Caco-2 (cell line): ENCODE measurements at regions not wholly inside any gene's neighbourhood (a gene's known extent, or its start where the extent isn't known, plus 50 kb on each side); places are given as distances from the start of the nearest gene placed in this dataset.

Source experiments
- BruUV-seq: library from RNA; stranded (reverse); fragments of 400-500 nt; replicated peaks from 2 replicates; lab custom pipeline; 2021; lab: Mats Ljungman, UMichigan
- CTCF ChIA-PET: fragments of 300-600 bp; sonication (Branson Sonifier 250); formaldehyde crosslinking; loops from one replicate; lab custom pipeline; 2022; ENCODE audit warnings: antibody characterized with exemption; lab: Charles Lee
- POLR2A ChIA-PET: fragments of 300-600 bp; sonication (Branson Sonifier 250); formaldehyde crosslinking; loops from one replicate; lab custom pipeline; 2022; ENCODE audit warnings: antibody characterized with exemption; lab: Charles Lee
- DNase-seq, 2 experiments: peaks; one replicate each; pipeline versions ENCODE4 v3.0.0 to v3.0.0-alpha.2; 2020 to 2022
- H3K27me3 ChIP-seq: replicated peaks from 2 replicates; pipeline ENCODE4 v1.6.0; 2011; ENCODE audit warnings: low read length; ENCODE audit not compliant: control insufficient read depth, insufficient read depth
- H3K36me3 ChIP-seq: 2 replicates; pipeline ENCODE4 v1.5.1; 2011; ENCODE audit warnings: low read length; ENCODE audit not compliant: control insufficient read depth, insufficient read depth
- H3K4me1 ChIP-seq: fragments of 250-450 bp; sonication (Bioruptor Pico); 2 replicates; pipeline ENCODE4 v1.5.1; 2020; ENCODE audit warnings: mild to moderate bottlenecking
- H3K4me3 ChIP-seq: 2 replicates; pipeline ENCODE4 v1.5.1; 2011; ENCODE audit warnings: low read depth, mild to moderate bottlenecking, control low read depth, low read length
- H3K9me3 ChIP-seq: fragments of 250-450 bp; sonication (Bioruptor Pico); 2 replicates; pipeline ENCODE4 v1.5.1; 2020; ENCODE audit warnings: mild to moderate bottlenecking, moderate library complexity
- H3K27ac Mint-ChIP-seq: one replicate; pipeline ENCODE4 v1.8.0; 2022; ENCODE audit warnings: mixed read lengths; ENCODE audit not compliant: unreplicated experiment
- H3K27me3 Mint-ChIP-seq: one replicate; pipeline ENCODE4 v1.8.0; 2022; ENCODE audit warnings: mixed read lengths; ENCODE audit not compliant: insufficient read depth, unreplicated experiment
- H3K36me3 Mint-ChIP-seq: one replicate; pipeline ENCODE4 v1.8.0; 2022; ENCODE audit warnings: mild to moderate bottlenecking, mixed read lengths; ENCODE audit not compliant: insufficient read depth, unreplicated experiment
- H3K4me1 Mint-ChIP-seq: one replicate; pipeline ENCODE4 v1.8.0; 2022; ENCODE audit warnings: low read depth, mixed read lengths; ENCODE audit not compliant: unreplicated experiment
- H3K4me3 Mint-ChIP-seq: one replicate; pipeline ENCODE4 v1.8.0; 2022; ENCODE audit warnings: mild to moderate bottlenecking, moderate library complexity, mixed read lengths; ENCODE audit not compliant: unreplicated experiment
- H3K9me3 Mint-ChIP-seq: one replicate; pipeline ENCODE4 v1.8.0; 2022; ENCODE audit warnings: mixed read lengths; ENCODE audit not compliant: unreplicated experiment
- CTCF ChIP-seq, 2 experiments: fragments of 200-600 bp in 1 of 2; IDR thresholded peaks; 1 replicate in 1 of 2; 2 replicates in 1 of 2; pipeline versions ENCODE4 v1.5.1 to v1.8.0; 2011 to 2022; ENCODE audit warnings: antibody characterized with exemption in 1 of 2, control low read depth in 1 of 2, inconsistent platforms in 1 of 2, low read depth in 1 of 2, low read length in 1 of 2, mild to moderate bottlenecking in 1 of 2, moderate library complexity in 1 of 2; ENCODE audit not compliant: insufficient read depth in 1 of 2, severe bottlenecking in 1 of 2, unreplicated experiment in 1 of 2
- intact Hi-C: fragments of 100-400 bp; cut with micrococcal nuclease; formaldehyde crosslinking; loops from one replicate; pipeline ENCODE4 v1.10.0; 2022; ENCODE audit not compliant: unreplicated experiment

GRCh38 chr15:94141802-94142201, 89.6 kb upstream of the MCTP2 start:
- ChIA-PET CTCF (no interaction called here), POLR2A (no interaction called here)
- H3K27me3 Mint-ChIP-seq = peaks cover 22% of the 10 kb centered on the region
- H3K4me1 Mint-ChIP-seq = no peaks in the 10 kb centered on the region
- no peak overlapping the region for H3K27ac Mint-ChIP-seq
- H3K4me3 ChIP-seq = no peak overlapping the region
- no peak for DNase-seq
- intact Hi-C loops = no loop called here
- no peaks in the 10 kb centered on the region for H3K4me1 ChIP-seq
- no peaks in the 10 kb centered on the region for H3K36me3 ChIP-seq
- H3K36me3 Mint-ChIP-seq = no peaks in the 10 kb centered on the region
- H3K27me3 ChIP-seq = no peaks in the 10 kb centered on the region
- peaks cover 3% of the 10 kb centered on the region for H3K9me3 ChIP-seq
- no peak overlapping the region for H3K4me3 Mint-ChIP-seq
- no peak for TF ChIP-seq CTCF (IDR thresholded peaks at IDR 0.05; ENCODE audit: insufficient read depth in 1 of 2, low read depth in 1 of 2, low read length in 1 of 2, severe bottlenecking in 1 of 2, unreplicated experiment in 1 of 2)
- BruUV-seq = no TSS peak
- peaks cover 15% of the 10 kb centered on the region for H3K9me3 Mint-ChIP-seq

GRCh38 chr15:94135486-94136147, 95.7 kb upstream of the MCTP2 start:
- CTCF ChIA-PET = interaction anchor here (1.2 kb wide), 1 partner anchor 16 kb away, joined by 4 read pairs; no protein-coding TSS in a partner anchor
- no peaks in the 10 kb centered on the region for H3K36me3 ChIP-seq
- no peaks in the 10 kb centered on the region for H3K9me3 ChIP-seq
- no peaks in the 10 kb centered on the region for H3K27me3 ChIP-seq
- Mint-ChIP-seq H3K27me3 (peaks cover 28% of the 10 kb centered on the region), H3K9me3 (no peaks in the 10 kb centered on the region), H3K4me1 (no peaks in the 10 kb centered on the region), H3K27ac (no peak overlapping the region), H3K36me3 (no peaks in the 10 kb centered on the region), H3K4me3 (no peak overlapping the region)
- peak in 1 of 2 experiments; percentile 25 for TF ChIP-seq CTCF (IDR thresholded peaks at IDR 0.05; ENCODE audit: insufficient read depth in 1 of 2, low read depth in 1 of 2, low read length in 1 of 2, severe bottlenecking in 1 of 2, unreplicated experiment in 1 of 2)
- H3K4me1 ChIP-seq = no peaks in the 10 kb centered on the region
- intact Hi-C loops = no loop called here
- no peak overlapping the region for H3K4me3 ChIP-seq
- POLR2A ChIA-PET = no interaction called here
- DNase-seq = peak in 1 of 2 experiments; percentile 4
- BruUV-seq = no TSS peak

- H3K36me3 ChIP-seq = no peaks in the 10 kb centered on the region
- Mint-ChIP-seq H3K4me1 (no peaks in the 10 kb centered on the region), H3K27me3 (peaks cover 30% of the 10 kb centered on the region), H3K36me3 (no peaks in the 10 kb centered on the region), H3K27ac (no peak overlapping the region), H3K4me3 (no peak overlapping the region), H3K9me3 (no peaks in the 10 kb centered on the region)
- TF ChIP-seq CTCF (IDR thresholded peaks at IDR 0.05; ENCODE audit: insufficient read depth in 1 of 2, low read depth in 1 of 2, low read length in 1 of 2, severe bottlenecking in 1 of 2, unreplicated experiment in 1 of 2) = no peak
- no TSS peak for BruUV-seq
- ChIA-PET POLR2A (no interaction called here), CTCF (interaction anchor here (2.2 kb wide), 1 partner anchor 12 kb away, joined by 8 read pairs; no protein-coding TSS in a partner anchor)
- H3K27me3 ChIP-seq = no peaks in the 10 kb centered on the region
- DNase-seq = no peak
- no peaks in the 10 kb centered on the region for H3K4me1 ChIP-seq
- H3K9me3 ChIP-seq = no peaks in the 10 kb centered on the region
- no peak overlapping the region for H3K4me3 ChIP-seq
- intact Hi-C loops = no loop called here
Measured at GRCh38 chr15:94131875-94132274, 99.5 kb upstream of the MCTP2 start.
